HEK293 (cell line): ENCODE measurements at regions not wholly inside any gene's neighbourhood (a gene's known extent, or its start where the extent isn't known, plus 50 kb on each side); places are given as distances from the start of the nearest gene placed in this dataset.

Experiments used
- ATF2 ChIP-seq: fragments of 450-650 bp; formaldehyde crosslinking; IDR thresholded peaks from 2 replicates; pipeline ENCODE4 v1.5.1; 2016; ENCODE audit warnings: missing biosample characterization, missing genetic modification characterization, low read depth
- CTCF ChIP-seq: fragments of 450-650 bp; formaldehyde crosslinking; IDR thresholded peaks from 2 replicates; pipeline ENCODE4 v1.5.1; 2016; ENCODE audit warnings: missing biosample characterization, missing genetic modification characterization
- GLI4 ChIP-seq: fragments of 450-650 bp; formaldehyde crosslinking; IDR thresholded peaks from 2 replicates; pipeline ENCODE4 v1.5.1; 2016; ENCODE audit warnings: missing biosample characterization, missing genetic modification characterization
- ZFP37 ChIP-seq: fragments of 450-650 bp; formaldehyde crosslinking; IDR thresholded peaks from 2 replicates; pipeline ENCODE4 v1.5.1; 2016; ENCODE audit warnings: missing biosample characterization, missing genetic modification characterization
- ZNF175 ChIP-seq: fragments of 450-650 bp; formaldehyde crosslinking; IDR thresholded peaks from 2 replicates; pipeline ENCODE4 v1.5.1; 2016; ENCODE audit warnings: missing biosample characterization, missing genetic modification characterization
- ZNF274 ChIP-seq, 2 experiments: fragments of 200-500 bp in 1 of 2; fragments of 450-650 bp in 1 of 2; sonication (Bioruptor generic) in 1 of 2; formaldehyde crosslinking in 1 of 2; IDR thresholded peaks; 2 replicates each; pipeline versions ENCODE4 v1.5.1 to v1.6.1; 2014 to 2016; ENCODE audit warnings: borderline replicate concordance in 1 of 2, inconsistent platforms in 1 of 2, low read length in 1 of 2, missing biosample characterization in 1 of 2, missing genetic modification characterization in 1 of 2
- ZNF335 ChIP-seq: fragments of 450-650 bp; formaldehyde crosslinking; conservative IDR thresholded peaks from 2 replicates; pipeline ENCODE4 v1.5.1; 2016; ENCODE audit warnings: missing biosample characterization, missing genetic modification characterization
- ZNF645 ChIP-seq: fragments of 450-650 bp; formaldehyde crosslinking; IDR thresholded peaks from 2 replicates; pipeline ENCODE4; 2016; ENCODE audit warnings: missing biosample characterization, missing genetic modification characterization
- TF ChIP-seq, protein P1 (sequence below): fragments of 450-650 bp; formaldehyde crosslinking; IDR thresholded peaks from 2 replicates; pipeline ENCODE4 v1.5.1; 2016; ENCODE audit warnings: missing biosample characterization, missing genetic modification characterization

- TF ChIP-seq ZNF175 (tag by site-specific recombination) (no peak), ZNF274 (IDR thresholded peaks at IDR 0.05; ENCODE audit: low read length) (no peak), ZNF274 (tag by site-specific recombination; IDR thresholded peaks at IDR 0.05; ENCODE audit: borderline replicate concordance) (no peak), CTCF (tag by site-specific recombination) (no peak), ZNF645 (tag by site-specific recombination) (no peak), GLI4 (no peak), ATF2 (tag by site-specific recombination) (no peak), ZNF335 (tag by site-specific recombination) (no peak), ZFP37 (tag by site-specific recombination) (no peak)
- TF ChIP-seq, protein P1, sequence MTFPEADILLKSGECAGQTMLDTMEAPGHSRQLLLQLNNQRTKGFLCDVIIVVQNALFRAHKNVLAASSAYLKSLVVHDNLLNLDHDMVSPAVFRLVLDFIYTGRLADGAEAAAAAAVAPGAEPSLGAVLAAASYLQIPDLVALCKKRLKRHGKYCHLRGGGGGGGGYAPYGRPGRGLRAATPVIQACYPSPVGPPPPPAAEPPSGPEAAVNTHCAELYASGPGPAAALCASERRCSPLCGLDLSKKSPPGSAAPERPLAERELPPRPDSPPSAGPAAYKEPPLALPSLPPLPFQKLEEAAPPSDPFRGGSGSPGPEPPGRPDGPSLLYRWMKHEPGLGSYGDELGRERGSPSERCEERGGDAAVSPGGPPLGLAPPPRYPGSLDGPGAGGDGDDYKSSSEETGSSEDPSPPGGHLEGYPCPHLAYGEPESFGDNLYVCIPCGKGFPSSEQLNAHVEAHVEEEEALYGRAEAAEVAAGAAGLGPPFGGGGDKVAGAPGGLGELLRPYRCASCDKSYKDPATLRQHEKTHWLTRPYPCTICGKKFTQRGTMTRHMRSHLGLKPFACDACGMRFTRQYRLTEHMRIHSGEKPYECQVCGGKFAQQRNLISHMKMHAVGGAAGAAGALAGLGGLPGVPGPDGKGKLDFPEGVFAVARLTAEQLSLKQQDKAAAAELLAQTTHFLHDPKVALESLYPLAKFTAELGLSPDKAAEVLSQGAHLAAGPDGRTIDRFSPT (tag by site-specific recombination) = no peak
These were observed 68.6 kb upstream of the EPHA4 start for GRCh38 chr2:221640686-221641085.
